Choroid plexus epithelial cell (primary cell): ENCODE measurements at regions not wholly inside any gene's neighbourhood (a gene's known extent, or its start where the extent isn't known, plus 50 kb on each side); places are given as distances from the start of the nearest gene placed in this dataset.

Source experiments
- DNase-seq: peaks from one replicate; pipeline ENCODE4 v3.0.0-alpha.2; 2010; ENCODE audit warnings: low read depth
- H3K4me3 ChIP-seq: 2 replicates; pipeline ENCODE4 v1.5.1; 2011; ENCODE audit warnings: low read depth, mild to moderate bottlenecking, control low read depth, low read length, moderate library complexity
- TF ChIP-seq, protein P1 (sequence below): conservative IDR thresholded peaks from 2 replicates; pipeline ENCODE4 v1.5.1; 2011; ENCODE audit warnings: low read depth, mild to moderate bottlenecking, control low read depth, inconsistent platforms, low read length, moderate library complexity

DNA sequence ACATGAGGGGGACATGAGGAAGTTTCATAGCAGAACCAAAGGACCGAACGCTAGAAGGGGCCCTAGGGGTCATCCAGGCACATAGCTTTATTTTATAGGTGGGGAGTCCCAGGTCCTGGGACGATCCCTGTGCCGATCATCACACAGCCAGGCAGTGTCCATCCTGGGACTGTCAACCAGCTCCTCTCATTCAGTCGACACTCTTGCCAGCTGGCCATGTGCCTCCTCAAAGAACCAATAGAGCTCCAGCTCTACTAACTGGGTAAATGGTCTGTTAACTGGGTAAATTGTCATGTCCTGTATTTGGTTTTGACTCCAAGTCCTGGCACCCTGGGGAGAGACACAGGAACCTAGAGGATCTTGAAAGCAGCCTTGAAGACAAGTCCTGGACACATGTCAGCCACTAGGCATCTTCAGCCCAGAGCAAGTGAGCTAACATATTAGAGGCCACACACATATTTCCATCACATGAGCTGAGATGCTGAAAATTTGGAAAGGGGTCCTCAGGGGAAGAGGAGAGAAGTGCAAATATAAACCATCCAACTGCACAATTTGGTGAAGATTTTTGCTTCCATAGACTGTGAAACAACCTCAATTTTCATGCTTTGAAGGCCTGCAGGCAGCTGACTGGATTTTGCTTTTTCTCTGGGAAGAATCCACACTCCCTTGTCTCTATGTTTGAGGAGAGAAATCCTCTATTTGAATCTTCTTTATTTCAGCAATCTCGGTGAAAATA lies 361.1 kb upstream of the SLC14A2 start:
- no peak for DNase-seq
- no peak overlapping the region for H3K4me3 ChIP-seq
- TF ChIP-seq, protein P1, sequence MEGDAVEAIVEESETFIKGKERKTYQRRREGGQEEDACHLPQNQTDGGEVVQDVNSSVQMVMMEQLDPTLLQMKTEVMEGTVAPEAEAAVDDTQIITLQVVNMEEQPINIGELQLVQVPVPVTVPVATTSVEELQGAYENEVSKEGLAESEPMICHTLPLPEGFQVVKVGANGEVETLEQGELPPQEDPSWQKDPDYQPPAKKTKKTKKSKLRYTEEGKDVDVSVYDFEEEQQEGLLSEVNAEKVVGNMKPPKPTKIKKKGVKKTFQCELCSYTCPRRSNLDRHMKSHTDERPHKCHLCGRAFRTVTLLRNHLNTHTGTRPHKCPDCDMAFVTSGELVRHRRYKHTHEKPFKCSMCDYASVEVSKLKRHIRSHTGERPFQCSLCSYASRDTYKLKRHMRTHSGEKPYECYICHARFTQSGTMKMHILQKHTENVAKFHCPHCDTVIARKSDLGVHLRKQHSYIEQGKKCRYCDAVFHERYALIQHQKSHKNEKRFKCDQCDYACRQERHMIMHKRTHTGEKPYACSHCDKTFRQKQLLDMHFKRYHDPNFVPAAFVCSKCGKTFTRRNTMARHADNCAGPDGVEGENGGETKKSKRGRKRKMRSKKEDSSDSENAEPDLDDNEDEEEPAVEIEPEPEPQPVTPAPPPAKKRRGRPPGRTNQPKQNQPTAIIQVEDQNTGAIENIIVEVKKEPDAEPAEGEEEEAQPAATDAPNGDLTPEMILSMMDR = no peak

DNA sequence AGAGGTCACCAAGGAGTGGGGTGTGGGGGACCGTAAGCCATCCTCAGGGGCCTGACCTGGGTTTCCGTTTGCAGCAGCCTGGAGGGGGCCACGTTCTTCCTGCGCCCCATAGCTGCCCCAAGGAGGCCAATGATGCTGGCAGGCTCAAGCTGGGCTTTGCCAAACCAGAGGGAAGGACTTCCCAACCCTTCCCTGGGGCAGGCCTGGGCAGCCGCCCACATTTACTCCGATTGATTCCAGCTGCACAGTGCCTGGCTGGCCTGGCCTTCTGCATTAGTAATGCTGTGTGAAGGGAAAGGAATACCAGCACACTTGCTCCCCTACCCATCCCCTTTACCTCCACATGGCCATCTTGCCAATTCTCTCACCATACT lies 360.6 kb upstream of the SLC14A2 start:
- H3K4me3 ChIP-seq = no peak overlapping the region
- DNase-seq = no peak
- TF ChIP-seq, protein P1 = no peak

DNA sequence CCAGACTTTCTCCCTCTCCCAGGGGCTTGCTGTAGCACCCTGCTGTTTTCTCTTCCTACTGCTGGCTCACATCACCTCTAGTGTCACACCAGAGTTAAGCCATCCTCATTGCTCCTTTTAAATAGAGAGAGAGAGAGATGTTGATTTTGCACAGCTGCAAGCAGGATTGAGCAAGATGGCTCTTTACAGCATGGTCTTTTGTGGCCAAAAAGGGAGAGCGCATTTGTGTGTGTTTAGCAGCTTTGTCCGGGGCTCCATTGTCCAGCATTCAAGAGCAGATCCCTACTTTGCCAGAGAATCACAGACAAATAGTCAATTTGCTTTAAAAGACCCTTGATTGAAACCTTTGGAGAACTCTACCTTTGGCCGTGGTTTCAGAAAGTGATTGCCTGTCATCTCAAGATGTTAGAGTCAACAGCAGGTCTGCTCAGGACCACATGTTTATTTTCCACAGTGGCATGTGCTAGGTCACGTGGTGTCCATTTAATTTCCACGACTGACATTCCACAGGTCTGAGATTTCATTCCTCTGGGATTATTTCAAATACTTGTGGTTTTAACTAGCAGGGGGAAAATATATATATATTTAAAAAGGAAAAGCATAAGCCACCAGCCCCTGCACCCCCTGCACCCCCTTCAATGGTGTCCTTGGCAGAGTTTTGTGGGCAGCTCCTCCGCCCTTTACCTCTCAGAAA lies 359.9 kb upstream of the SLC14A2 start:
- peak; percentile 90 for DNase-seq
- TF ChIP-seq, protein P1 = peak; percentile 13
- H3K4me3 ChIP-seq = no peak overlapping the region

DNA sequence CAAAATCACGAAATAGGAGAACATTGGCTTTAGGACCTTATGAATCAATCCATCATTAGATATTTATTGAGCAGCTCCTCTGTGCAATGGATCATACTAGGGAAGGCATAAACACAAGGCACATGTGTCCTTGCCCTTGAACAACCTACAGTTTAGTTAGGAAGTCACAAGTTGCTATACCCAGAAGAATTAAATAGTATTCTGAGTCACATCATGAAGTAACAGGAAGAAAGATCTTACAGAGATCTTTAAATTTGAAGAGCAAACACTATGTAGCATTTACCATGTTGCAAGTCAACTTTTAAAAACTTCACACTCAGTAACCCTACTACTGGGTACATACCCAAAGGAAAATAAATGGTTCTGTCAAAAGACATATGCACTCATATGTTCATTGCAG lies 355.2 kb upstream of the SLC14A2 start:
- DNase-seq = no peak
- no peak overlapping the region for H3K4me3 ChIP-seq
- TF ChIP-seq, protein P1 = no peak

DNA sequence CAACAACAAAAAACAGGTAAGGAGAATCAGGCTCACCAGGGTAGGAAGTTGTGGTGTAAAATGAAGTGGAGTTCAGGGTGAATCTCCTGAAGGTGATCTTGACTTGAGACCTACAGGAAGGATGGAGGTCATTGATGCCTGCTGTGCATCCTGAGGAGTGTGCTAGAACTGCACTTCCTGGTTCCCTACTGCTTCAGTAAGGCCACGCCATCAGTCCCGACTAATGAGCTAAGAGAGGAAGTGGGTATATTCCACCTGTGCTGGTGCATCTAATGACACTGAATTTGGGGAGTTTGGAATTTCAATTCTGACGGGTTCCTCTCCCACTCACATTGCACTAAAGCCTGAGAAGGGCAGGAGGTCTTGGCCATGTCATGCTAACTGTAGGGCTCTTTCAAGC lies 349.3 kb upstream of the SLC14A2 start:
- no peak overlapping the region for H3K4me3 ChIP-seq
- DNase-seq = no peak
- TF ChIP-seq, protein P1 = no peak

DNA sequence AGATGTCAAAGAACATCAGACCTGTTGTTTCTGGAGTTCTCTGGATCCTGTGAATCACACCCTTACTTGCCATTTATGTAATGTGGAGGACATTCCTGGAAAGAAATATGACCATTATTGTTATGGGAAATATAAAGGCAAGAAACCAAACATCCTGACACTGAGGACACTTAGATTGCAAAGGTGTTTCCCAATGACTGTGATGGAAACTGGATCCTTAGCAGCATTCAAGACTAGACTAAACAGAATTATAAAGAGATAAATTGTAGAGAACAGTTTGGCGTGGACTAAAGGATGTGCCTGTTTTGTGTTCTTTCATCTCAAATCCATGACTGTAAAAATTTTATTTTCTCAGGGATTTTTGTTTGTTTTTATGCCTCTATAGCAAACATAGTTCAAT lies 347.7 kb upstream of the SLC14A2 start:
- TF ChIP-seq, protein P1 = no peak
- no peak overlapping the region for H3K4me3 ChIP-seq
- DNase-seq = no peak

DNA sequence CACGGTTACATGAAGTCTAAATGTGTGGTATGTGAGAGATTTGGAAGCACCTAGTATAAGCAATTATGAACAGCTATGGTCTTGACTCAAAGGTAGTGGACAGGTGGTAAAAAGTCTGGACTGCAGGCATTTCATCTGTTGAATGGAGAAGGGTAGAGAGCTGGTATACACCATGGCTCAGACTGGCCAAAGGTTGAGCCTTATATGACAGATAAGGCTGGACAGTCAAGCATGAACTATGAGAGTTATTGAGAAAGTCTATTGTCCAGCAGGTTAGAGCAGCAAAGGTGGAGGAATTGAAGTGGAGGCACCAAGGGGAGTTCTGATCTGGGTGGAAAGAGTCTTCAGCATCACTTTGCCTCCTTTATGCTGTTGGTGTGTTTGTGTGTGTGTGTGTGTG lies 346.7 kb upstream of the SLC14A2 start:
- no peak overlapping the region for H3K4me3 ChIP-seq
- TF ChIP-seq, protein P1 = no peak
- no peak for DNase-seq
